Testis (tissue), 2 donors: ENCODE measurements at regions not wholly inside any gene's neighbourhood (a gene's known extent, or its start where the extent isn't known, plus 50 kb on each side); places are given as distances from the start of the nearest gene placed in this dataset.

ENCODE experiments used
- CTCF ChIP-seq, 3 experiments: fragments of 450-650 bp in 2 of 3; fragments of 200-600 bp in 1 of 3; sonication (generic) in 1 of 3; IDR thresholded peaks; one replicate each; pipeline ENCODE4 v1.5.1; 2016 to 2019; ENCODE audit warnings: antibody characterized with exemption in 3 of 3, mild to moderate bottlenecking in 2 of 3, moderate library complexity in 1 of 3
- POLR2A ChIP-seq: fragments of 450-650 bp; IDR thresholded peaks from one replicate; pipeline ENCODE4 v1.6.1; 2017; ENCODE audit warnings: antibody characterized with exemption, mild to moderate bottlenecking, moderate library complexity

DNA sequence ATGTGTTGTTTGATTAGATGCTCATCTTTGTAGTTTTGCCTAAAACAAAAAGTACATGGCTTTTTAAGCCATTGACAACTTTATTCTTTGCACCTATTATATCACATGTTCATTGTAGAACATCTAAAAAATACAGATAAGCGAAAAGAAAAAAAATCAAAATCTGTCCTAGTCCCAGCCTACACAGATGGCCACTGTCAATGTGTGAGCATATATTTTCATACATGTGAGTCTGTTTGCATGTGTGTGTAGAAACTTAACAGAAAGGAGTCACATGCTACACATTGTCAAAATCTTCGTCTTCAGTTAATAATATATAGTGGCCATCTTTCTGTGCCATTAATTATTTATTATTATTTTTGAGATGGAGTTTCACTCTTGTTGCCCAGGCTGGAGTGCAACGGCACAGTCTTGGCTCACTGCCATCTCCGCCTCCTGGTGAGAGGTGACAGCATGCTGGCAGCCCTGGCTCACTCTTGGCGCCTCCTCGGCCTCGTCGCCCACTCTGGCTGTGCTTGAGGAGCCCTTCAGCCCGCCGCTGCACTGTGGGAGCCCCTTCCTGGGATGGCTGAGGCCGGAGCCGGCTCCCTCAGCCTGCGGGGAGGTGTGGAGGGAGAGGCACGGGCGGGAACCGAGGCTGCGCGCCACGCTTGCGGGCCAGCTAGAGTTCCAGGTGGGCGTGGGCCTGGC lies 68.5 kb upstream of the AMZ2 start:
- TF ChIP-seq CTCF (IDR thresholded peaks at IDR 0.05) (no peak), POLR2A (no peak)
